ENCODE measurements at regions not wholly inside any gene's neighbourhood (a gene's known extent, or its start where the extent isn't known, plus 50 kb on each side); places are given as distances from the start of the nearest gene placed in this dataset.

DNA sequence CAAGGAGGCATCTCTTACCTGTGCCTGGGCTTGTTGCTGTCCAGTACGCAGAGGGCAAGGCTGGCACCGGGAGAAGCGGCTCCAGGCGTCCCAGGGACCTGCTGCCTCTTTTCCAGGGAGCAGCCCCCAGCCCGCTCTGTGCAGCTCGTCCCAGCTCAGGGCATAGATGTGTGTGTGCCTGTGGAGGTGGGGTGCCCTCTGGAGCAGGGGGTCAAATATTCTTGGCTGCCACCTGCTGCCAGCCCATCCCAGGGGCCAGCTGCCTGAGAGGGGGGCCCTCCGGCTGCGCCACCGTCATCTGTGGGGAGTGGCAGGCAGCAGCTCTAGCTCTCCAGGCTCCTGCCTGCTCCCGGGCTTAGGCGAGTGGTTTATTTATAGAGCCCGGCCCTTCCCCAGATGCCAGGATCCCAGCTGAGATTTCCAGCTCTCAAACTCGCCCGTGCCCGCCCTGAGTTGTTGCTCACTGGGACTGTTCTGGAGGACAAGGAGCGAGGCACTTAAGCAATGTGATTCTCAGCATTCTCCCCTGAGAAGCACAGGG lies 87.5 kb downstream of the RTL6 start:
- TF ChIP-seq, protein P1, sequence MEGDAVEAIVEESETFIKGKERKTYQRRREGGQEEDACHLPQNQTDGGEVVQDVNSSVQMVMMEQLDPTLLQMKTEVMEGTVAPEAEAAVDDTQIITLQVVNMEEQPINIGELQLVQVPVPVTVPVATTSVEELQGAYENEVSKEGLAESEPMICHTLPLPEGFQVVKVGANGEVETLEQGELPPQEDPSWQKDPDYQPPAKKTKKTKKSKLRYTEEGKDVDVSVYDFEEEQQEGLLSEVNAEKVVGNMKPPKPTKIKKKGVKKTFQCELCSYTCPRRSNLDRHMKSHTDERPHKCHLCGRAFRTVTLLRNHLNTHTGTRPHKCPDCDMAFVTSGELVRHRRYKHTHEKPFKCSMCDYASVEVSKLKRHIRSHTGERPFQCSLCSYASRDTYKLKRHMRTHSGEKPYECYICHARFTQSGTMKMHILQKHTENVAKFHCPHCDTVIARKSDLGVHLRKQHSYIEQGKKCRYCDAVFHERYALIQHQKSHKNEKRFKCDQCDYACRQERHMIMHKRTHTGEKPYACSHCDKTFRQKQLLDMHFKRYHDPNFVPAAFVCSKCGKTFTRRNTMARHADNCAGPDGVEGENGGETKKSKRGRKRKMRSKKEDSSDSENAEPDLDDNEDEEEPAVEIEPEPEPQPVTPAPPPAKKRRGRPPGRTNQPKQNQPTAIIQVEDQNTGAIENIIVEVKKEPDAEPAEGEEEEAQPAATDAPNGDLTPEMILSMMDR (IDR thresholded peaks at IDR 0.05; ENCODE audit: insufficient read depth, low read length), result no peak
- no peak overlapping the region for H3K4me3 ChIP-seq (ENCODE audit: low read depth, low read length)
- no peak for DNase-seq (ENCODE audit: low read depth)

DNA sequence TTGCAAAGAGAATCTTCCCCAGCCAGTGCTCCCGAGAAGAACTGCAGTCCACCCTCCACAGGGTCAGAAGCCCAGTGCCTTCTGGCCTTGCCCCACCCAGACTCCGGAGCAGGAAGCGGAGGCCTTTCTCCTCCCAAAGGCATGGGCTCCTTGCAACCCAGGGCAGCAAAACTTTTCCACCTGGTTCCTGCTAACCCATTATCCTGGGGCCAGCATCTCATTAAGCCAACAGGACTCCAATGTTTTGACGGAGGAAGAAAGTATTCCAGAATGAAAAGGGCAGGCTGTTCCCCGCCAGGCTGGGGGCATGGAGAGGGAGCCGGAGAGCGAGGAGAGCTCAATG lies 88.1 kb downstream of the RTL6 start:
- DNase-seq (ENCODE audit: low read depth), result no peak
- TF ChIP-seq, protein P1 (IDR thresholded peaks at IDR 0.05; ENCODE audit: insufficient read depth, low read length), result no peak
- H3K4me3 ChIP-seq (ENCODE audit: low read depth, low read length), result no peak overlapping the region

DNA sequence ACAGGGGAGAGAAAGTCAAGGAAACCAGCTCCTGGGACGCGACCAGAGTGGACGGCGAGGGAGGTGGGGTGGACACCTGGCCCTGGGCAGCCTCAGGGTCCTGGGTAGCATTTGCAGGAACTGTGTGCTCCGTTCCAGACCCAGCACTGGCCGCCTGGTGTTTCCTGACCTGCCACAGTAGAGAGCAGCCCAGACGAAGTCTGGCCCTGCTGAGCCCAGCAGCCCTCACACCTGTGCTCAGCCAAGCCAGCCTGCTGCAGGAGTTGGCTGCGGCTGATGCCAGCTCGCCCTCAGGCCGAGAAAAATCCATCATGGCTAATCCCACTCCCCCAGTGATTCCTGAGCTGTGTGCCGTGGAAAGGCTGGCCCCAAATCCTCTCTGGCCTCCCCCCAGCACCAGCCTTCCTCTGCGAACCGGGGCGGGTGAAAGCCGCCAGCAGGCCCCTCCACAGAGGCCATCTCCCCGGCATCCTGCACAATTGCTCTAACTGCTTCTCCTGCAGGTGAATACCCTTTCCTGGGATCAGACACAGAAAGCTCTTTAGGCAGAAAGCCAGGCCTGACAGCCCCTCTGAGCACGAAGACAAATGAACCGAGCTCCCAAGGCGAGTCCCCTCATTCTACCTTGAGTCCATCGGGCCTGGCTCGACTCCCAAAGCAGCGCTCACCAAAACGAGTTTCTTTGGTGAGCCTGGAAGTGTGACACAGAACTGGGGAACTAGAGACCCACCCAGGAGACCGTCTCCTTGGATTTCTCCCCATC lies 88.6 kb downstream of the RTL6 start:
- DNase-seq (ENCODE audit: low read depth), result no peak
- H3K4me3 ChIP-seq (ENCODE audit: low read depth, low read length), result no peak overlapping the region
- TF ChIP-seq, protein P1 (IDR thresholded peaks at IDR 0.05; ENCODE audit: insufficient read depth, low read length), result no peak

DNA sequence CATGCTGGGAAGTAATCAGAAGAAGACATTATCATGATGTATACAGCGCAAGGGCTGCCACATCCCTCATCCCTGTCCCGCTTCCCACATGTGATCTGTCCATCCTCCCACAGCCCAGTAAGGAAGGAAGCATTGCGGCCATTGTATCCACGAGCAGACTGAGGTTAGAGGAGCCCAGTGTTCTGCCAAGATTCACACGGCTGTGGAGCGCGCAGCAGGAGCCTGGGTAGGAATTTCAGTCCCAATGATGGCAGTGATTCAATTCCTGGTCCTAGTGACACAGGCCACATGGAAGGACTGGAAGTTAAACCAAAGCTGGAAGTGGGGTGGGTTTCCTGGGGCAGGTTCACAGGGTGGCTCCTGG lies 89.2 kb downstream of the RTL6 start:
- TF ChIP-seq, protein P1 (IDR thresholded peaks at IDR 0.05; ENCODE audit: insufficient read depth, low read length), result no peak
- no peak for DNase-seq (ENCODE audit: low read depth)
- H3K4me3 ChIP-seq (ENCODE audit: low read depth, low read length), result no peak overlapping the region

DNA sequence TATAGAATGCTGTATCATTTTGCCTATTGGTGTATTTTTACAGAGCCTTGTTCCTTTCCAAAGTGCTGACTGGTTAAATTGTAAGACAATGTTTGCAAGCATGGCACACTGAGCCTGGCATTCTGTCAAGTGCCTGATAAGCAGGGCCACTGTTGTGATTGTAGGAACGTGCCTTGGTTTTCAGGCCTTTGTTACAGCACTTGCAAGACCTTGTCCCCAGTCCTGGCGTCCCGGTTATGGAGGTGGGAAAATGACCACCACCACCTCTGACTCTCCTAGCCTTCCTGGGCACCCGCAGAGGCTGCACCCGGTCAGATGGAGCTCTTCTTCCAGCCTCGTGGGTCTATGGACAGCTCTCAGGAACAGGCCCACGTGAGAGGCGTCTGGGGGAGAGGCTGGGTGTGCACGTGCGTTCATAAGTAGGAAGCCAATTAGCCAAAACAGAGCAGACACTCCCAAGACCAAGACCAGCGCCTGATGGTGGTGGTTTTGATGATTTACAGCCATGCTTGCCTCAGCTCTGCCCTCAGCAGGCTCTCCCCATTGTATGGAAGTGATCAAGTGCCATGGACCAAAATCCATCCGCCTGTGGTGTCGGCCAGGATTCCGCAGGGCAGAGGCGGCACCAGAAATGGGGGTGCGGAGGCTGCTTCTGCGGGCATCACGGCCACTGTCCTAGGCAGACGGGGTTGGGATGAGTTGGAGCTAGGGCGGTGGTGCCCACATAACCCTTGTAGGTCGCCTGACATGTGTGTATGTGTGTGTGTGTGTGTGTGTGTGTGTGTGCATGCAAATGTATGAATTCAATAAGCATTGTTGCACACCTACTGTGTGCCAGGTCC lies 89.8 kb downstream of the RTL6 start:
- TF ChIP-seq, protein P1 (IDR thresholded peaks at IDR 0.05; ENCODE audit: insufficient read depth, low read length), result no peak
- no peak for DNase-seq (ENCODE audit: low read depth)
- H3K4me3 ChIP-seq (ENCODE audit: low read depth, low read length), result no peak overlapping the region

DNA sequence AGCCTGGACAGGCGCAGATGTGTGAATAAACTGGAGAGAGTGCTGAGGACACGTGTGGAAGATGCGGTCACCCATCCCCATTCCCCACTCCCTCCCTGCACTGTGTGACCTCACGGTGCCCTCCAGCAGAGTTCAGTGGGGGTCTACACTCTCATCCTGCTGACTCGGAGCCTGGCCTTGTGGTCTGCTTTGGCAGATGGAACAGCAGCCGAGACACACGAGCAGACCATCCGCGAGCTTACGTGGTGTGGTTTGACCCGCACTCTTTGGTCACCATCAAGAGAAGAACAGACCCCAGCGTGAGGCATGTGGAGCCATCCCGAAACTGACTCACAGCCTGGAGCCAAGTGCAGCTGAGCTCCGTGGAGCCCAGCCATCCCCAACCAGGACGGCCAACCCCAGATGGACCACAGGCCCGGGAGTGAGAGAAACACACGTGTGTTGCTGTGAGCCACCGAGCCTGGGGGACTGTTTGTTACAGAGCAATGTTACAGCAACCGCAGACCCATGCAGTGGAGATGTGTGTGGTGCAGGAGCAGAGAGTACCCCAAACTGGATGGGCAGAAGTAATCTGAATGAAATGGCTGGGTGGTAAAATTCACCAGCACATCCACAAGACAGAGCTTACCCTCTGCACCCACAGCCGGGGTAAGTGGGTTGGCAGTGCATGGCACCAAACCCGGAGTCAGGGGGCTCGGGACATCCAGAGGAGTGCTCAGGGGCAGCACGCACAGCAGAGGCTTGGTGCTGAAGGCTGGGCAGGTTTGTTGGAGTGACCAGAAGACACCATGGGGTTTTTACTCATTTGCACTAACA lies 90.7 kb downstream of the RTL6 start:
- no peak overlapping the region for H3K4me3 ChIP-seq (ENCODE audit: low read depth, low read length)
- TF ChIP-seq, protein P1 (IDR thresholded peaks at IDR 0.05; ENCODE audit: insufficient read depth, low read length), result no peak
- no peak for DNase-seq (ENCODE audit: low read depth)
